ENCODE measurements at regions not wholly inside any gene's neighbourhood (a gene's known extent, or its start where the extent isn't known, plus 50 kb on each side); places are given as distances from the start of the nearest gene placed in this dataset.

DNA sequence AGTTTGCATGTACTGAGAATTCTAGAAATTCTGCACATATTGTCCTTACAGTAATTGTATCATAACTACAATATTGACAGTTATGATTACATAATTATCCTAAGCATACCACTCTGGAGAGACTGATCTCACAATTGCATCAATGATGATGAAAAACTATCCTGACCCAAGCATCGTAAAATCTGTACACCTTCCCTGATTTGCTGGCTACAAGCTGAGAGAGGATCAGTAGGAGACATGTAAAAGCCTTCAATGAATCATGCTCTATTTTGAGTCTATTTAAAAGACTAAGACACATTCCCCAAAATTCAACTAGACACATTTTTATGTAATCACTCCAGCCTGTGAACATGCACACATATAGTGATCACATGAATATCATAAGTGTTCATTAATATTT, 1833.8 kb downstream of the EFNA5 start (continued):
- TF ChIP-seq, protein P1, sequence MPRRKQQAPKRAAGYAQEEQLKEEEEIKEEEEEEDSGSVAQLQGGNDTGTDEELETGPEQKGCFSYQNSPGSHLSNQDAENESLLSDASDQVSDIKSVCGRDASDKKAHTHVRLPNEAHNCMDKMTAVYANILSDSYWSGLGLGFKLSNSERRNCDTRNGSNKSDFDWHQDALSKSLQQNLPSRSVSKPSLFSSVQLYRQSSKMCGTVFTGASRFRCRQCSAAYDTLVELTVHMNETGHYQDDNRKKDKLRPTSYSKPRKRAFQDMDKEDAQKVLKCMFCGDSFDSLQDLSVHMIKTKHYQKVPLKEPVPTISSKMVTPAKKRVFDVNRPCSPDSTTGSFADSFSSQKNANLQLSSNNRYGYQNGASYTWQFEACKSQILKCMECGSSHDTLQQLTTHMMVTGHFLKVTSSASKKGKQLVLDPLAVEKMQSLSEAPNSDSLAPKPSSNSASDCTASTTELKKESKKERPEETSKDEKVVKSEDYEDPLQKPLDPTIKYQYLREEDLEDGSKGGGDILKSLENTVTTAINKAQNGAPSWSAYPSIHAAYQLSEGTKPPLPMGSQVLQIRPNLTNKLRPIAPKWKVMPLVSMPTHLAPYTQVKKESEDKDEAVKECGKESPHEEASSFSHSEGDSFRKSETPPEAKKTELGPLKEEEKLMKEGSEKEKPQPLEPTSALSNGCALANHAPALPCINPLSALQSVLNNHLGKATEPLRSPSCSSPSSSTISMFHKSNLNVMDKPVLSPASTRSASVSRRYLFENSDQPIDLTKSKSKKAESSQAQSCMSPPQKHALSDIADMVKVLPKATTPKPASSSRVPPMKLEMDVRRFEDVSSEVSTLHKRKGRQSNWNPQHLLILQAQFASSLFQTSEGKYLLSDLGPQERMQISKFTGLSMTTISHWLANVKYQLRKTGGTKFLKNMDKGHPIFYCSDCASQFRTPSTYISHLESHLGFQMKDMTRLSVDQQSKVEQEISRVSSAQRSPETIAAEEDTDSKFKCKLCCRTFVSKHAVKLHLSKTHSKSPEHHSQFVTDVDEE (CRISPR knock-in tag; IDR thresholded peaks at IDR 0.05) = no peak
- TF ChIP-seq OSR1 (CRISPR knock-in tag; IDR thresholded peaks at IDR 0.05) = no peak

DNA sequence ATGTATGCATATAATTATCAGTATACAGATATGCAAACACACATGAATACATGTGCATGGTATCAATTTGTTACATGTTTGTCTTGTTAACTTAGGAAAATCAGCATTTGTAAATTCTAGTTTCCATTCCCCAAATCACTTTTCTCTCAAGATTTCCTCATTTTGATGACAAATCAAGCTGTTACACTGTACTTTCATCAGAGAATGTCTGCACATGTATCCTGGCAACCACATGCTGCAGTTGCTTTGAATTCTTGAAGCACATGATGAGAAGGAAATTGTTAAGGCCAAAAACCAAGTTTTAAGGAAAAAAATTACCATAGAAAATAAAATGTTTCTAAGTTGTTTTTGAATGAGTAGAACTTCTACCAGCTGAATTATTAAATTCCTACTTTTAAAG, 1834.5 kb downstream of the EFNA5 start:
- TF ChIP-seq, protein P1 (CRISPR knock-in tag; IDR thresholded peaks at IDR 0.05) = no peak
- TF ChIP-seq ZNF70 (CRISPR knock-in tag; IDR thresholded peaks at IDR 0.05) (no peak), ZNF565 (CRISPR knock-in tag; conservative IDR thresholded peaks at IDR 0.05; ENCODE audit: low read depth) (no peak), ZFP3 (CRISPR knock-in tag; IDR thresholded peaks at IDR 0.05) (no peak), RARB (CRISPR knock-in tag; IDR thresholded peaks at IDR 0.05) (no peak)
- TF ChIP-seq, protein P2, sequence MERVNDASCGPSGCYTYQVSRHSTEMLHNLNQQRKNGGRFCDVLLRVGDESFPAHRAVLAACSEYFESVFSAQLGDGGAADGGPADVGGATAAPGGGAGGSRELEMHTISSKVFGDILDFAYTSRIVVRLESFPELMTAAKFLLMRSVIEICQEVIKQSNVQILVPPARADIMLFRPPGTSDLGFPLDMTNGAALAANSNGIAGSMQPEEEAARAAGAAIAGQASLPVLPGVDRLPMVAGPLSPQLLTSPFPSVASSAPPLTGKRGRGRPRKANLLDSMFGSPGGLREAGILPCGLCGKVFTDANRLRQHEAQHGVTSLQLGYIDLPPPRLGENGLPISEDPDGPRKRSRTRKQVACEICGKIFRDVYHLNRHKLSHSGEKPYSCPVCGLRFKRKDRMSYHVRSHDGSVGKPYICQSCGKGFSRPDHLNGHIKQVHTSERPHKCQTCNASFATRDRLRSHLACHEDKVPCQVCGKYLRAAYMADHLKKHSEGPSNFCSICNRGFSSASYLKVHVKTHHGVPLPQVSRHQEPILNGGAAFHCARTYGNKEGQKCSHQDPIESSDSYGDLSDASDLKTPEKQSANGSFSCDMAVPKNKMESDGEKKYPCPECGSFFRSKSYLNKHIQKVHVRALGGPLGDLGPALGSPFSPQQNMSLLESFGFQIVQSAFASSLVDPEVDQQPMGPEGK (CRISPR knock-in tag; IDR thresholded peaks at IDR 0.05; ENCODE audit: borderline replicate concordance) = no peak
- ATAC-seq = no peak

DNA sequence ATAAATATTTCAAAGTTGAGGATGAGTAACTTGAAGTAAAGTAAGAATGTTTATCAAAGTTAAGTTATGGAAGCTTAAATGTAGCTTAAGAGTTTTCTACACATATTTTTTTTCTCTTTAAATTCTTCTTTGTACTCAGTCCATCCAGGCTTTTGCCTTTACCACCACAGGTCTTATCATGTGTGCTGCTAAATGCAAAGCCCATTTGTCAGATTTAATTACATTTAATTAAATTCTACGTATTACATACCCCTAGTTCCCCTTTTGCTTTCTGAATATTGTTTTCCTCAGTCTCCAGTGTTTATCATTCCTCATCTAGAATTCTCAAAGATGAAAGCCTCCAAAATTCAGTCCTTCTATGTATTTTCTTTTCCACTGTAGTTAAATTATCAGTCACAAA, 1841.9 kb downstream of the EFNA5 start:
- no peak for TF ChIP-seq ESRRG (CRISPR knock-in tag; IDR thresholded peaks at IDR 0.05)
- TF ChIP-seq, protein P2 (CRISPR knock-in tag; IDR thresholded peaks at IDR 0.05; ENCODE audit: borderline replicate concordance) = no peak
- TF ChIP-seq TCF4 (CRISPR knock-in tag; IDR thresholded peaks at IDR 0.05; ENCODE audit: borderline replicate concordance) = no peak
- no peak for TF ChIP-seq ZNF565 (CRISPR knock-in tag; conservative IDR thresholded peaks at IDR 0.05; ENCODE audit: low read depth)
- TF ChIP-seq, protein P3, sequence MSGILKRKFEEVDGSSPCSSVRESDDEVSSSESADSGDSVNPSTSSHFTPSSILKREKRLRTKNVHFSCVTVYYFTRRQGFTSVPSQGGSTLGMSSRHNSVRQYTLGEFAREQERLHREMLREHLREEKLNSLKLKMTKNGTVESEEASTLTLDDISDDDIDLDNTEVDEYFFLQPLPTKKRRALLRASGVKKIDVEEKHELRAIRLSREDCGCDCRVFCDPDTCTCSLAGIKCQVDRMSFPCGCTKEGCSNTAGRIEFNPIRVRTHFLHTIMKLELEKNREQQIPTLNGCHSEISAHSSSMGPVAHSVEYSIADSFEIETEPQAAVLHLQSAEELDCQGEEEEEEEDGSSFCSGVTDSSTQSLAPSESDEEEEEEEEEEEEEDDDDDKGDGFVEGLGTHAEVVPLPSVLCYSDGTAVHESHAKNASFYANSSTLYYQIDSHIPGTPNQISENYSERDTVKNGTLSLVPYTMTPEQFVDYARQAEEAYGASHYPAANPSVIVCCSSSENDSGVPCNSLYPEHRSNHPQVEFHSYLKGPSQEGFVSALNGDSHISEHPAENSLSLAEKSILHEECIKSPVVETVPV (CRISPR knock-in tag; IDR thresholded peaks at IDR 0.05) = no peak
- TF ChIP-seq ZC3H10 (CRISPR knock-in tag; IDR thresholded peaks at IDR 0.05) = no peak
- no peak for TF ChIP-seq BACH2 (CRISPR knock-in tag; IDR thresholded peaks at IDR 0.05; ENCODE audit: borderline replicate concordance)
- TF ChIP-seq ISL1 (CRISPR knock-in tag; IDR thresholded peaks at IDR 0.05) = peak; percentile 65
- ATAC-seq = peak; percentile 70

DNA sequence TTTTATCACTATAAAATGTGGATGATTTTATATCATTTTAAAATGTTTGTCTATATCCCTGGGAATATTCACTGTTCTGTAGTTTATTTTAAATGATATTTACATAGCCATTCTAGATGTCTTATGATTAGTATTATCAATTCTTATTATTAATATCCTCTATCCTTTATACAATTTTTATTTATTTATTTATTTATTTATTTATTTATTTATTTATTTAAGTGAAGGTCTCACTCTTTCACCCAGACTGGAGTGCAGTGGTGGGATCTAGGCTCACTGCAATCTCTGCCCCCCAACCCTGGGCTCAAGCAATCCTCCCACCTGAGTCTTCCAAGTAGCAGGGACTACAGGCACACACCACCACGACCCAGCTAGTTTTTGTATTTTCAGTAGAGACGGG, 1848.9 kb downstream of the EFNA5 start:
- TF ChIP-seq ARNTL (CRISPR knock-in tag; IDR thresholded peaks at IDR 0.05; ENCODE audit: borderline replicate concordance, low read depth) = no peak
- no peak for TF ChIP-seq ZC3H10 (CRISPR knock-in tag; IDR thresholded peaks at IDR 0.05)
- TF ChIP-seq ESRRG (CRISPR knock-in tag; IDR thresholded peaks at IDR 0.05) = no peak
- TF ChIP-seq, protein P3 (CRISPR knock-in tag; IDR thresholded peaks at IDR 0.05) = no peak
- TF ChIP-seq ZNF70 (CRISPR knock-in tag; IDR thresholded peaks at IDR 0.05) = no peak
- no peak for TF ChIP-seq TCF4 (CRISPR knock-in tag; IDR thresholded peaks at IDR 0.05; ENCODE audit: borderline replicate concordance)
- TF ChIP-seq, protein P1 (CRISPR knock-in tag; IDR thresholded peaks at IDR 0.05) = no peak
- TF ChIP-seq ZFP30 (CRISPR knock-in tag; IDR thresholded peaks at IDR 0.05) = no peak
- ATAC-seq = no peak
